ENCODE measurements at regions not wholly inside any gene's neighbourhood (a gene's known extent, or its start where the extent isn't known, plus 50 kb on each side); places are given as distances from the start of the nearest gene placed in this dataset.
"Not testable (repeated sequence)": the region's sequence is repeated elsewhere in the genome, so short reads cannot be mapped to it uniquely, and the experiment has no call there.

- no peak for DNase-seq
These were observed 132.9 kb upstream of the CRHR1 start for GRCh38 chr17:45651145-45651709.

DNA sequence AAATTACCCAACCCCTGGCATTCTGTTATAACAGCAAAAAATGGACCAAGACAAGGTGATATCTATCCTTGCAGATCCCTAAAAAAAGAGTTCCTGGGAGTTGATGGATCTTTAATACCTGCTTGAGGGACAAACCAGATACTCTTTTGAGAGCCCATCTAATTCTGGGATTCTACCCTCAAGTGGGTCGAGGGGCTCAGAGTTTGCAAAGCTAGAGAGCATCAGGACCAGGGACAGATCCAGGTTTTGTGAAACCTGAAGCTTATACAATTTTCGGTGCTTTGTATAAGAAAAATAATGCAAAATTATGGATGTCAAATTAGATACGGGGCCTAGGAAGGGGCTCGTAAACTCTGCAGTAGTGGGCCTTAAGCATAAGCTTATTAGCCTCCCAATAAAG lies 130.5 kb upstream of the CRHR1 start:
- no peak for DNase-seq

DNA sequence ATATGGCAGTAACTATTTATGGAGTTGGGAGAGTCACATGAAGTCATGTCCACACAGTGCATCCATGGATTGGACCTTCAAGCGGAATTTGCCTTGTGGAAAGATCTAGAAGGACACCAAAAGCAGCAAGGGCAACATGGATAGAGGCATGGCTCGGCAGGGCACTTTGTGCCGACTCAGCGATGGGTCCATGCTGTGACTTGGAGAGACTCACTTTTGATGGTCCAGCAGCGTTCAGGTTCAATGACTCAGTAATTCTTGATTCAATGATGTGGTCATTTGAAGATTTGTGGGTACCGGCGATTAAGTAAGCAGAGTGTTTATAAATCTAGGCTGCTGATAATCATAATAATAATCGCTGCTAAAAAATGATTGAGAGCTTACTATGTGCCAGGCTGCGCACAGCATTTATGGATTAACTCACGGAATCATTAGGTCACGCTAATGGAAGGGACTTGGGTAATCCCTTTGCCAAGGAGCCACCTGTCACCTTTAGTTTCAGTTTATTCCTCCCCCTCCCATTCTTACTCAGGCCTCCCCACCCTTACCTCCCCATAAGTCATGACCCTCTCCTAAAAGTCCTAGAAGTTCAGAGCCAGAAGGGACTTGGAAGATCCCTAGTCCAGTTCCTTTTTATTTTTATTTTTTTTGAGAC lies 127.5 kb upstream of the CRHR1 start:
- no peak for DNase-seq

- DNase-seq = no peak
These were observed 123.6 kb upstream of the CRHR1 start for GRCh38 chr17:45660474-45660873.

DNA sequence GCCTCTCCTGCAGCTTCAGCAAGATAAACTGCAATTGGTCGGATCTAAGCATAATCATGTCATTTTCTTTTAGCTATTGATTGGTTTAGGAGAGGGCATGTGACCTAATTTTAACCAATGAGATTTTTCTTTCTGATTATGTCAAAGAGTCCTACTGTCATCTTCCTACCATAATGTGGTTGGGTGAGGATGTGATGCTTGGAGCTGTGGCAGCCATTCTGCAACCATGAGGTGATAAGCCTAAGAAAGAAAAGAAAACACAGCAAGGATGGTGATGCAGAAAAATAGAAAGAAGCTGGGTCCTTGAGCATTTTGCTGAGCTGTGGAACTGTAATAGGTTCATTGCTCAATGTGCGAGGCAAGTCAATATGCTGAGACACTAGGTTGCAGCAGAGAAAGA lies 121.7 kb upstream of the CRHR1 start:
- no peak for DNase-seq

DNA sequence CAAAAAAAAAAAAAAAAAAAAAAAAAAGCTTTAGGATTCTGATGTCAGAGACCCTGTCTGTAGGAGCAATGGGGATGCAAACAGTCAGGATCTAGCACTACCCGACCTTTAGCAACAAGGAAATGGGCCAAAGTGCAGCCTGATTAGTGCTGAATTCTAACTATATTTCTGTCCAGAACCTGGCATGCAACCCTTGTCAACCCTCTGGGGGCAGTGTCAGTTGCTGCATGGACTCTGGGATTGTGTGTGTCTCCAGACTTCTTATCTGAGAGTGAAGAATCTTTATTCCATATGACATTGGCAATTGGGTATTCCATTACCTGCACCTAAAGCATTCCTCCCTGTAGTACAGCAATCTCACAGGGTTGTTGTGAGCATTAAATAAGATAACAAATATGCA lies 120.3 kb upstream of the CRHR1 start:
- no peak for DNase-seq

DNA sequence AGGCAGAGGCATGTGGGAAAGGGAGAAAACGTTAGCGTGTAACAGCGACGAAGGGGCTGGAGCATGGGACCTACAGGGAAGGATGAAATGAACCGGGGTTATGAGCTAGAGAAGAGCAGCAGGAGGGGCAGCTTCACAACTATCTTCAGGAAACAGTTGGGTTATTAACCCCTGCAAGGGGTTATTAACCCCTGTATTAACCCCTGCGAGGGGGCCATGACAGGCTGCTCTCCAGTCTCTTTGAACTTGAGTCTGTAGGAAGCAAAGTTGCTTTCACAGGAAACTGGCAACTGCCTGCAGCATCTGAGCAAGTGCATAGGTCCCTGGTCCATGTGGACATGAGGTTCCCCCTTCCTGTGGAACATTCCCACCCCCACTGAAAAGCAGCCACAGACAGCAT lies 119.2 kb upstream of the CRHR1 start:
- DNase-seq = no peak

GRCh38 chr17:45666046-45666600 lies 118.0 kb upstream of the CRHR1 start:
- no peak for DNase-seq

DNA sequence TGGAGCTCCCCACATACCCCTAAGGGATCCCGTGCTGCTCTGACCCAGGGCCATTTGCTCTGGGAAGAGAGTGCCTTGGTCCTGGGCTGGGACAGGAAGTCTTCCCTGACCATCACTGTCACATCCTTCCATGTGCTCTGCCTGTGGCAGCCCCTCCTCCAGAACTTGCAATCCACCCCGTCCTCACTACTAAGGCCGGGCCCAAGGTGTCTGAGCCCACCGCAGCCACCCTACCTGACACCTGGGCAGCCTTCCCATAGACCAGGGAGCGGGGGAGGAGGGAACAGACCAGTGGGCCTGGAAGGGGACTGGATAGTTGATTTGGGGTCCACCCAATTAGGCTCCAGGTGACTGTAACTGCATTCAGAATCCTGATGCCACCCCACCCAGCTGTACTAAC lies 117.5 kb upstream of the CRHR1 start:
- no peak for DNase-seq

DNA sequence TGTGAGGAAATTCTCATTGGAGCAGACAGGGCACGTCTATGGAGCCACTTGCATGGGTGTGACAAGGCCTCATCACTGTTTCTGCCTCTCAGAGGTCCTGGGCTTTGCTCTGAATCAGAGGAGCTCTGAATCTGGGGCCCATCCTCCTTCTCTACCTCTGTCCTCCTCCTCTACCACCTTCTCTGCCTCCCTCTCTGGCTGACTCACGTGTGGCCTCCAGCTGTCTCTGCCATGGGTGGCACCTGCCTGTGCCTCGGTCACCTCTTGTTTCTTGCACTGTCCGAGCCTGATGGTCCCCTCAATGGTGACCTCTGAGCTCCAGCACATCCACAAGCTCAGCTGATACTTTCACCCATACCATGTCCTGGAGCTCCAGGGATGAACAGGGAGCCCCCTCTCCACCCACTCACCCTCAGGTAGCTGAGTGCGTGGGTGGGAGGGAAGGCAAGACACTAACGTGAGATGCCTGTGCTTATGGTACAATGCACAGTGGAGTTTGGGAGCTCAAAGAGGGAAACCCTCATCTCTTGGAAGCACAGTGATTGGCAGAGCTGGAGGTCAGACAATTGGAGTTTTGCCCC lies 116.4 kb upstream of the CRHR1 start:
- DNase-seq = no peak

DNA sequence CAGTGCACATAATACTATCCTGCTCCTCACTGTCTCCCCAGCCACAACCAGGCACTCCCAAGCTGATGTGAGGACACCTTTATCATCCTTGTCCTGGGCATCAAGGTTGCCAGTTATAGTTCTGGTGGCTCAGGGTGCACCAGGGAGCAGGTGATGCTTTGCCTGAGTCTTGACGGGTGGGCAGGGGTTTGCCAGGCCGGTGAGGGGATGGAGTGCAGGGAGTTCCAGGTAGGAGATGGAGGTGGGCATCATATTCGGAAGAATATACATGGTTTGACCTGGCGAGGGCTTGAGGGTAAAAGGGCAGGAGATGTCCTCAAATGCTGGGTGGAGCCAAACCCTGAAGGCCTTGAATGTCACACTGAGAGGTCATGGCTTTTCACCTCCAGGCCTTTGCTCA lies 115.8 kb upstream of the CRHR1 start:
- DNase-seq = no peak

- no peak for DNase-seq
These were observed 111.8 kb upstream of the CRHR1 start for GRCh38 chr17:45672301-45672700.

DNA sequence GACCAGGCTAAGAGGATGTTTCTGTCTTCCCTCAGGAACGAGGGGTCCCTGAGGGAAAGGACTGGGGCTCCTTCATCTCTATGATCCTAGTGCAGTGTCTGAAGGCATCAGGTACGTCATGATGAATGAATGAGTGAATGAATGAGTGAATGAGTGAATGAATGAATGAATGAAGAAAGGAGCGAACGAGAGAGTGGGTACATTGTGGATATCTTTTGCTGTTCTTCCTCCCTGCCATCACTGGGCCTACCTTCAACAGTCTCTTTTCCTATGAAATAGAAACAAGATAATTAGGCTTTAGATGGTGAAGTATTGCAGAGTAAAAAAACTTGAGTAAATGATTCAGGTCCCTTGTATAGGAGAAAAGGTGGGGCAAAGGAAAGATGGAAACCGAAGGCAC lies 111.3 kb upstream of the CRHR1 start:
- DNase-seq = no peak

GRCh38 chr17:45673759-45674158 lies 110.4 kb upstream of the CRHR1 start:
- not testable (repeated sequence) for DNase-seq

DNA sequence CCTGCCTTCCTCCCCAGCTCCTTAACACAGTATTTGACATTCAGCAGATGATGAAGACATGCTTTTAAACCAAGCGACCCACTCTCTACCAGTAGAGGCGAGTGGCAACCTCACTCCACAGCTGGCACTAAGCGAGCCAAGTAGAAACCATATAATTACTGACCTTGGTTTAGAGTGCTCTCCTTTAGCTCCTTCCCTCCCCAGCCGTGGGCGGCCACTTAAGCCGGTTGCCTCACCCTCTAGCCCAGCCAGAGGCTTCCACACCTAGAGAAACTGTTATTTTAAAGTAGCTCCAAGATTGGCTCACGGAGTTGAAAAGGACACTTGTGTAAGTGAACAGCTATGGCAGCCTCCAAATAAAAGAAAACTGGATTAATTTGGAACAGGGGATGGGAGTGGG lies 109.1 kb upstream of the CRHR1 start:
- no peak for DNase-seq

GRCh38 chr17:45675892-45676291 lies 108.2 kb upstream of the CRHR1 start:
- DNase-seq = no peak

DNA sequence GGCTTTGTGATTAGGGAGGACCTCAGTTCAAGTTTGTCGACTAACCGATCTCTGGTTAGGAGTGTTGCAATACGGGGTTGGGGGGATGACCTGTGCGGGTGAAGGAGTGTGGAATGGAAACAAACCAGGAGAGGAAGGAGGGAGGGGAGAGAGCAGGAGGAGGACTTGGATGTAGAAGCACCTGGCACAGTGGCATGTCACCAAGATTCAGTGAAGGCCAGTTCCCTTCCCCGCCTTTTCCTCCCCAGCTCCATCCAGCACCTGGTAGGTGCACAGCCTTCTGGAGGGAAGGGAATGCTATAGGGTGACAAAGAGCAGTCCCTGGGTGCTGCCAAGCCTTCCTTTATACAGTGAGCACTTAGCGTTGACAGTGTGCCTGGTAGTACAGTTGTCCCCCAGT lies 107.4 kb upstream of the CRHR1 start:
- DNase-seq = no peak

GRCh38 chr17:45677770-45678169 lies 106.3 kb upstream of the CRHR1 start:
- no peak for DNase-seq

GRCh38 chr17:45679426-45679825 lies 104.7 kb upstream of the CRHR1 start:
- no peak for DNase-seq

DNA sequence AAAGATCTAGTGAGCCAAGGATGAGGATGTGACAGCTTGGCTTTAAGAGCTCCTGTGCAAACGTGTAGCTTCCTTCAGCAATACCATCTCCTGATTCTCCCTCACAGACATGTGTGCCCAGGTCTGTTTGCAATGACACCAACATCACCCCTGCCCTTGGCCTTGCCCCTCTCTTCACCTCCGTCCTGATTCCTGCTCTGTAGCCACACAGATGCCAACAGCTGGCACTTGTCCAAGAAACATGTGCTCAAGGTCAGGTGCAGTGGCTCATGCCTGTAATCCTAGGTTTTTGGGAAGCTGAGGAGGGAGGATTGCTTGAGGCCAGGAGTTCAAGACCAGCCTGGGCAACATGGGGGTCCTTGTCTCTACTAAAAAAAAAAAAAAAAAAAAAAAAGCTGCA lies 103.8 kb upstream of the CRHR1 start:
- no peak for DNase-seq

DNA sequence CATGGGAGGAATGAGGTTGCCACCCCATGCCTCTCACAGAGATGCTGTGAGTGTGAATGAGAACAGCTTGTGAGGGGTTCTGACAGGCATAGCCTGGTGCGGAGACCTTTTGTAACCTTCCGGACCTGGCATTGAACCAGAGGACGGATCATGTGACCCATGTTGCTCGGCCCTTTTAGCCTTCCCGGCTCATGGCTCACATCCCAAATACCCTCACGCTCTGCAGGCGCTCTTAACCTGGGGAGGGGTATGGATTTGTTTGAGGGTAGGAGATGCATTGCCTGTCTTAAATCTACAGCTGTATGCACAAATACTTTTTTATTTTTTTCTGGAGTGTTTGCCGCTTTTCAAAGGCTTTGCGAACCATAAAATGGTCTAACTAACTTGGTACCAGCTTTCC lies 102.4 kb upstream of the CRHR1 start:
- no peak for DNase-seq

- DNase-seq = no peak
These were observed 97.9 kb upstream of the CRHR1 start for GRCh38 chr17:45686250-45686649.

- DNase-seq = no peak
These were observed 96.5 kb upstream of the CRHR1 start for GRCh38 chr17:45687594-45687993.

- DNase-seq = no peak
These were observed 95.8 kb upstream of the CRHR1 start for GRCh38 chr17:45688353-45688752.

DNA sequence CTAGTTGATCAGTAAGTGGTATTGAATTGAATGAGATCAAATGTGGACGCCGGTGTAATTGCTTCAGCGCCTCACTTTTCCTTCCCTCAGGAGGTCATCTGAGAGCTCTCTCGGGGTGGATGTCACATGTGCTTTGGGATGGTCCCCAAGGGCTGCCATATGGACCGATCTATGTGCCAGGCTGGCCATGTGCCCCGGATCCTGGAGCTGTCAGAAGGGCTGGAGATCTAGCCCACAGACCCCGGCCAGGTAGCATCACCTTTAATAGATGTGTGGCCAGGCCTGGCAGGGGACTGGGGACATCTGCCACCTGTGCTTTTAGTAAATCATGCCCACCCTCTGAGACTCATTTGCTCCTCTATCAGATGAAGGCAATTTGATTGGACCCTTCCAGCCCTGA lies 95.3 kb upstream of the CRHR1 start:
- DNase-seq = no peak
